ENCODE measurements at regions not wholly inside any gene's neighbourhood (a gene's known extent, or its start where the extent isn't known, plus 50 kb on each side); places are given as distances from the start of the nearest gene placed in this dataset.

DNA sequence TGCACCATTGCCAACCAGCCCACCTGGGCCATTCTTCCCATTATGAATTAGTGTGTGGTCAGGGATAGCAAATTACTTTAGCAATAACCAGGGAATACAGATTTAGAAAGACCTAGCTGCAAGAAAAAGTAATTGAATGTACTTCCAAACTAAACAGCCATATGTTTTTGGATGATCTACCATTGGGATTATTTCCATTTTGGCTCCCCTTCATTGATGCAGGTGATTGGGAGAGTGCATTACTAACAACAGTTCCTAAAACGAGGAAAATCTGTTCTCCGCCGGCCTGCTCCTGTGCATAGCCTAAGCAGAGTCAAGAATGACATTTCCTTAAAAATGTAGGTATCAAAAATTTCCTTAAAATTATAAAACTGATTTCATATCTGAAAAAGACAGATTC, 58.5 kb downstream of the MAIP1 start:
- TF ChIP-seq, protein P1, sequence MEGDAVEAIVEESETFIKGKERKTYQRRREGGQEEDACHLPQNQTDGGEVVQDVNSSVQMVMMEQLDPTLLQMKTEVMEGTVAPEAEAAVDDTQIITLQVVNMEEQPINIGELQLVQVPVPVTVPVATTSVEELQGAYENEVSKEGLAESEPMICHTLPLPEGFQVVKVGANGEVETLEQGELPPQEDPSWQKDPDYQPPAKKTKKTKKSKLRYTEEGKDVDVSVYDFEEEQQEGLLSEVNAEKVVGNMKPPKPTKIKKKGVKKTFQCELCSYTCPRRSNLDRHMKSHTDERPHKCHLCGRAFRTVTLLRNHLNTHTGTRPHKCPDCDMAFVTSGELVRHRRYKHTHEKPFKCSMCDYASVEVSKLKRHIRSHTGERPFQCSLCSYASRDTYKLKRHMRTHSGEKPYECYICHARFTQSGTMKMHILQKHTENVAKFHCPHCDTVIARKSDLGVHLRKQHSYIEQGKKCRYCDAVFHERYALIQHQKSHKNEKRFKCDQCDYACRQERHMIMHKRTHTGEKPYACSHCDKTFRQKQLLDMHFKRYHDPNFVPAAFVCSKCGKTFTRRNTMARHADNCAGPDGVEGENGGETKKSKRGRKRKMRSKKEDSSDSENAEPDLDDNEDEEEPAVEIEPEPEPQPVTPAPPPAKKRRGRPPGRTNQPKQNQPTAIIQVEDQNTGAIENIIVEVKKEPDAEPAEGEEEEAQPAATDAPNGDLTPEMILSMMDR (IDR thresholded peaks at IDR 0.05; ENCODE audit: insufficient read depth, low read length), result no peak
- no peak for TF ChIP-seq POLR2AphosphoS5 (IDR thresholded peaks at IDR 0.05; ENCODE audit: low read depth)
- no peak for TF ChIP-seq GABPA (IDR thresholded peaks at IDR 0.05; ENCODE audit: low read depth)
- TF ChIP-seq SPI1 (IDR thresholded peaks at IDR 0.05; ENCODE audit: borderline replicate concordance, low read depth), result no peak
- TF ChIP-seq, protein P2, sequence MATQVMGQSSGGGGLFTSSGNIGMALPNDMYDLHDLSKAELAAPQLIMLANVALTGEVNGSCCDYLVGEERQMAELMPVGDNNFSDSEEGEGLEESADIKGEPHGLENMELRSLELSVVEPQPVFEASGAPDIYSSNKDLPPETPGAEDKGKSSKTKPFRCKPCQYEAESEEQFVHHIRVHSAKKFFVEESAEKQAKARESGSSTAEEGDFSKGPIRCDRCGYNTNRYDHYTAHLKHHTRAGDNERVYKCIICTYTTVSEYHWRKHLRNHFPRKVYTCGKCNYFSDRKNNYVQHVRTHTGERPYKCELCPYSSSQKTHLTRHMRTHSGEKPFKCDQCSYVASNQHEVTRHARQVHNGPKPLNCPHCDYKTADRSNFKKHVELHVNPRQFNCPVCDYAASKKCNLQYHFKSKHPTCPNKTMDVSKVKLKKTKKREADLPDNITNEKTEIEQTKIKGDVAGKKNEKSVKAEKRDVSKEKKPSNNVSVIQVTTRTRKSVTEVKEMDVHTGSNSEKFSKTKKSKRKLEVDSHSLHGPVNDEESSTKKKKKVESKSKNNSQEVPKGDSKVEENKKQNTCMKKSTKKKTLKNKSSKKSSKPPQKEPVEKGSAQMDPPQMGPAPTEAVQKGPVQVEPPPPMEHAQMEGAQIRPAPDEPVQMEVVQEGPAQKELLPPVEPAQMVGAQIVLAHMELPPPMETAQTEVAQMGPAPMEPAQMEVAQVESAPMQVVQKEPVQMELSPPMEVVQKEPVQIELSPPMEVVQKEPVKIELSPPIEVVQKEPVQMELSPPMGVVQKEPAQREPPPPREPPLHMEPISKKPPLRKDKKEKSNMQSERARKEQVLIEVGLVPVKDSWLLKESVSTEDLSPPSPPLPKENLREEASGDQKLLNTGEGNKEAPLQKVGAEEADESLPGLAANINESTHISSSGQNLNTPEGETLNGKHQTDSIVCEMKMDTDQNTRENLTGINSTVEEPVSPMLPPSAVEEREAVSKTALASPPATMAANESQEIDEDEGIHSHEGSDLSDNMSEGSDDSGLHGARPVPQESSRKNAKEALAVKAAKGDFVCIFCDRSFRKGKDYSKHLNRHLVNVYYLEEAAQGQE (IDR thresholded peaks at IDR 0.05; ENCODE audit: insufficient replicate concordance, low read depth), result no peak

Measured in HL-60 (cell line).